Endothelial cell of umbilical vein (primary cell): ENCODE measurements at regions not wholly inside any gene's neighbourhood (a gene's known extent, or its start where the extent isn't known, plus 50 kb on each side); places are given as distances from the start of the nearest gene placed in this dataset.

ENCODE experiments used
- BruUV-seq: library from RNA; stranded (reverse); fragments of 400-500 nt; replicated peaks from 2 replicates; lab custom pipeline; 2021; lab: Mats Ljungman, UMichigan
- CTCF ChIA-PET: fragments of 300-600, 350-600 bp; sonication (Branson Sonifier 250); formaldehyde crosslinking; loops from one replicate; lab custom pipeline; 2021; ENCODE audit warnings: antibody characterized with exemption, inconsistent platforms; lab: Charles Lee
- POLR2A ChIA-PET: fragments of 300-600, 350-600 bp; sonication (Branson Sonifier 250); formaldehyde crosslinking; loops from one replicate; lab custom pipeline; 2021; ENCODE audit warnings: antibody characterized with exemption, inconsistent platforms; lab: Charles Lee
- DNase-seq: peaks from one replicate; pipeline ENCODE4 v3.0.0-alpha.2; 2011; ENCODE audit warnings: low read depth, low spot score
- FAIRE-seq: peaks from 2 replicates; lab custom pipeline; 2011; peaks lifted over from hg19 to GRCh38; lab: Jason Lieb, UNC
- H2AFZ ChIP-seq: 2 replicates; pipeline ENCODE4 v1.6.0; 2012; ENCODE audit warnings: low read depth, low read length, control low read depth, inconsistent platforms
- H3K27ac ChIP-seq: 2 replicates; pipeline ENCODE4 v1.5.1; 2011; ENCODE audit warnings: low read depth, mild to moderate bottlenecking, control low read depth, low read length, moderate library complexity; ENCODE audit not compliant: insufficient read depth
- H3K27me3 ChIP-seq, 2 experiments: 2 replicates each; pipeline versions ENCODE4 v1.6.0 to v1.6.1; 2011; ENCODE audit warnings: low read length in 2 of 2, mixed read lengths in 1 of 2; ENCODE audit not compliant: control insufficient read depth in 2 of 2, insufficient read depth in 2 of 2
- H3K36me3 ChIP-seq, 2 experiments: 2 replicates in 1 of 2; 3 replicates in 1 of 2; pipeline ENCODE4 v1.5.1; 2011; ENCODE audit warnings: low read length in 2 of 2, mild to moderate bottlenecking in 1 of 2, moderate library complexity in 1 of 2; ENCODE audit not compliant: control insufficient read depth in 2 of 2, insufficient read depth in 2 of 2; ENCODE audit errors: extremely low read depth in 1 of 2
- H3K4me1 ChIP-seq: 3 replicates; pipeline ENCODE4 v1.5.1; 2011; ENCODE audit warnings: mild to moderate bottlenecking, low read length; ENCODE audit not compliant: control insufficient read depth, insufficient read depth; ENCODE audit errors: extremely low read depth
- H3K4me2 ChIP-seq: 2 replicates; pipeline ENCODE4 v1.6.1; 2011; ENCODE audit warnings: low read length, control low read depth, mixed read lengths; ENCODE audit not compliant: insufficient read depth
- H3K4me3 ChIP-seq, 3 experiments: fragments of 200-600 bp in 1 of 3; sonication (generic), shearing (Covaris generic) in 1 of 3; replicated peaks in 1 of 3; 2 replicates each; pipeline ENCODE4 v1.5.1; 2011 to 2016; ENCODE audit warnings: control low read depth in 3 of 3, low read length in 3 of 3, mild to moderate bottlenecking in 2 of 3, inconsistent platforms in 1 of 3, low read depth in 1 of 3, moderate library complexity in 1 of 3; ENCODE audit not compliant: insufficient read depth in 1 of 3
- H3K79me2 ChIP-seq: 2 replicates; pipeline ENCODE4 v1.6.0; 2012; ENCODE audit warnings: low read length, inconsistent platforms; ENCODE audit not compliant: control insufficient read depth, insufficient read depth
- H3K9ac ChIP-seq: replicated peaks from 2 replicates; pipeline ENCODE3; 2011; ENCODE audit warnings: low read length, control low read depth; ENCODE audit not compliant: insufficient read depth; ENCODE audit errors: extremely low read depth
- H3K9me1 ChIP-seq: replicated peaks from 3 replicates; pipeline ENCODE4 v1.6.0; 2011; ENCODE audit warnings: mild to moderate bottlenecking, low read length; ENCODE audit not compliant: control insufficient read depth, insufficient read depth; ENCODE audit errors: extremely low read depth
- H3K9me3 ChIP-seq: replicated peaks from 2 replicates; pipeline ENCODE4 v1.5.1; 2012; ENCODE audit warnings: low read length, inconsistent platforms; ENCODE audit not compliant: control insufficient read depth, insufficient read depth
- H4K20me1 ChIP-seq: replicated peaks from 2 replicates; pipeline ENCODE3; 2011; ENCODE audit warnings: mild to moderate bottlenecking, low read length; ENCODE audit not compliant: control insufficient read depth, insufficient read depth; ENCODE audit errors: extremely low read depth
- CTCF ChIP-seq, 2 donors: IDR thresholded peaks; 1 replicate in 1 of 2; 2 replicates in 1 of 2; pipeline ENCODE4 v1.5.1; 2011; ENCODE audit warnings: low read length in 2 of 2, mild to moderate bottlenecking in 2 of 2, moderate library complexity in 2 of 2, control low read depth in 1 of 2, inconsistent platforms in 1 of 2, low read depth in 1 of 2; ENCODE audit not compliant: insufficient read depth in 1 of 2; ENCODE audit errors: extremely low read depth in 1 of 2
- EZH2 ChIP-seq: IDR thresholded peaks from 2 replicates; pipeline ENCODE4 v1.6.1; 2012; ENCODE audit warnings: borderline replicate concordance, low read depth, mild to moderate bottlenecking, moderate library complexity, low read length, inconsistent platforms; ENCODE audit not compliant: severe bottlenecking
- FOS ChIP-seq: IDR thresholded peaks from 2 replicates; pipeline ENCODE4 v1.6.1; 2011; ENCODE audit warnings: mild to moderate bottlenecking, low read length, moderate library complexity, borderline replicate concordance; ENCODE audit not compliant: insufficient read depth
- GATA2 ChIP-seq: IDR thresholded peaks from 2 replicates; pipeline ENCODE4 v1.7.0; 2011; ENCODE audit warnings: low read depth, mild to moderate bottlenecking, moderate library complexity, mixed read lengths, low read length; ENCODE audit not compliant: insufficient read length, insufficient read depth
- JUN ChIP-seq: IDR thresholded peaks from 2 replicates; pipeline ENCODE4 v1.6.1; 2011; ENCODE audit warnings: borderline replicate concordance, low read depth; ENCODE audit not compliant: insufficient read length, insufficient read depth
- MAX ChIP-seq: IDR thresholded peaks from 2 replicates; pipeline ENCODE4 v1.6.1; 2011; ENCODE audit not compliant: insufficient read depth, insufficient read length
- MYC ChIP-seq: IDR thresholded peaks from one replicate; pipeline ENCODE4 v1.6.1; 2011; ENCODE audit warnings: mild to moderate bottlenecking, low read depth, low read length
- POLR2A ChIP-seq: IDR thresholded peaks from 2 replicates; pipeline ENCODE4 v1.6.1; 2012; ENCODE audit warnings: low read depth, mild to moderate bottlenecking, control low read depth, low read length
- POLR2AphosphoS5 ChIP-seq: IDR thresholded peaks from 2 replicates; pipeline ENCODE4 v1.6.1; 2012; ENCODE audit warnings: low read depth, mild to moderate bottlenecking, control low read depth, low read length, moderate library complexity; ENCODE audit not compliant: insufficient read depth
- dilution Hi-C: fragments of 300-500 bp; cut with MboI; formaldehyde crosslinking; loops from one replicate; pipeline ENCODE4 v1.15.0; 2019; ENCODE audit warnings: low sequenced_read_pairs; ENCODE audit not compliant: extremely low pct_ligation_motif_present
- intact Hi-C: fragments of 100-400 bp; cut with micrococcal nuclease; formaldehyde crosslinking; loops from one replicate; pipeline ENCODE4 v1.10.0; 2022

- H2AFZ ChIP-seq: peak overlapping the region; percentile 34
Measured at GRCh38 chr3:99321261-99321660, 317.1 kb upstream of the COL8A1 start.

More at GRCh38 chr3:99321261-99321660, 317.1 kb upstream of the COL8A1 start:
- H3K4me3 ChIP-seq: no peak overlapping the region
- BruUV-seq: no TSS peak
- TF ChIP-seq JUN (no peak), CTCF (IDR thresholded peaks at IDR 0.05; ENCODE audit: extremely low read depth in 1 of 2, insufficient read depth in 1 of 2, low read depth in 1 of 2, low read length in 2 of 2) (no peak), MYC (no peak), POLR2A (no peak), GATA2 (no peak), FOS (no peak), POLR2AphosphoS5 (no peak), MAX (no peak), EZH2 (no peak)
- peaks cover 30% of the 10 kb centered on the region for H3K4me1 ChIP-seq
- peak overlapping the region; percentile 91 for H3K27ac ChIP-seq
- no peaks in the 10 kb centered on the region for H3K9me1 ChIP-seq
- H3K9me3 ChIP-seq: no peaks in the 10 kb centered on the region
- DNase-seq (peak; percentile 75), FAIRE-seq (no peak)
- no peaks in the 10 kb centered on the region for H3K36me3 ChIP-seq
- POLR2A ChIA-PET: no interaction called here
- H3K79me2 ChIP-seq: no peaks in the 10 kb centered on the region
- H3K9ac ChIP-seq: no peak overlapping the region
- H3K4me2 ChIP-seq: no peak overlapping the region
- H3K27me3 ChIP-seq: no peaks in the 10 kb centered on the region
- H4K20me1 ChIP-seq: no peaks in the 10 kb centered on the region
- intact Hi-C loops: no loop called here
- dilution Hi-C loops: no loop called here
- CTCF ChIA-PET: interaction anchor here (1.2 kb wide), 1 partner anchor 21 kb away, joined by 3 read pairs; no protein-coding TSS in a partner anchor
